IMR-90 (cell line): ENCODE measurements at regions not wholly inside any gene's neighbourhood (a gene's known extent, or its start where the extent isn't known, plus 50 kb on each side); places are given as distances from the start of the nearest gene placed in this dataset.

Experiments
- BHLHE40 ChIP-seq: fragments of 150-350 bp; IDR thresholded peaks from 2 replicates; pipeline ENCODE4 v1.6.1; 2016; ENCODE audit warnings: mild to moderate bottlenecking, low read depth, low read length
- CEBPB ChIP-seq: IDR thresholded peaks from 2 replicates; pipeline ENCODE4 v1.6.1; 2012; ENCODE audit warnings: low read depth, low read length, improper control_type of control experiment
- CHD1 ChIP-seq: IDR thresholded peaks from 2 replicates; pipeline ENCODE4 v1.6.1; 2012; ENCODE audit warnings: low read depth, low read length, improper control_type of control experiment
- CTCF ChIP-seq: conservative IDR thresholded peaks from 2 replicates; pipeline ENCODE4 v1.5.1; 2012; ENCODE audit warnings: mild to moderate bottlenecking, low read depth, low read length, improper control_type of control experiment
- MAFK ChIP-seq: IDR thresholded peaks from 2 replicates; pipeline ENCODE4 v1.6.1; 2012; ENCODE audit warnings: low read depth, low read length, improper control_type of control experiment
- MAZ ChIP-seq: IDR thresholded peaks from 2 replicates; pipeline ENCODE4 v1.6.1; 2012; ENCODE audit warnings: low read depth, mild to moderate bottlenecking, low read length, improper control_type of control experiment, moderate library complexity, borderline replicate concordance
- MXI1 ChIP-seq: IDR thresholded peaks from 2 replicates; pipeline ENCODE4 v1.6.1; 2012; ENCODE audit warnings: low read depth, mild to moderate bottlenecking, low read length, moderate library complexity, borderline replicate concordance
- POLR2A ChIP-seq: IDR thresholded peaks from 2 replicates; pipeline ENCODE4 v1.6.1; 2012; ENCODE audit warnings: mild to moderate bottlenecking, low read depth, low read length
- RAD21 ChIP-seq: IDR thresholded peaks from 2 replicates; pipeline ENCODE4 v1.6.1; 2012; ENCODE audit warnings: low read length, improper control_type of control experiment
- RCOR1 ChIP-seq: IDR thresholded peaks from 2 replicates; pipeline ENCODE4 v1.6.1; 2012; ENCODE audit warnings: mild to moderate bottlenecking, low read length, improper control_type of control experiment; ENCODE audit not compliant: insufficient replicate concordance
- RFX5 ChIP-seq: IDR thresholded peaks from 2 replicates; pipeline ENCODE4 v1.8.0; 2012; ENCODE audit warnings: low read depth, mild to moderate bottlenecking, low read length, moderate library complexity
- SMC3 ChIP-seq: fragments of 150-350 bp; IDR thresholded peaks from 2 replicates; pipeline ENCODE4 v1.6.1; 2016; ENCODE audit warnings: low read depth, mild to moderate bottlenecking, antibody characterized with exemption, low read length, moderate library complexity
- USF2 ChIP-seq: fragments of 150-350 bp; IDR thresholded peaks from 2 replicates; pipeline ENCODE4 v1.6.1; 2017; ENCODE audit warnings: mild to moderate bottlenecking, antibody characterized with exemption, low read length, low read depth
- TF ChIP-seq, protein P1 (sequence below): fragments of 150-350 bp; IDR thresholded peaks from 2 replicates; pipeline ENCODE4 v1.6.1; 2016; ENCODE audit warnings: low read depth, mild to moderate bottlenecking, low read length, moderate library complexity, borderline replicate concordance

GRCh38 chr11:39681428-39681827 is 1778.0 kb downstream of the LRRC4C start:
- TF ChIP-seq RCOR1 (no peak), CTCF (no peak), RFX5 (no peak), POLR2A (no peak), SMC3 (no peak), USF2 (no peak), CEBPB (no peak), CHD1 (no peak), BHLHE40 (no peak), MXI1 (no peak), RAD21 (no peak), MAFK (no peak), MAZ (no peak)
- TF ChIP-seq, protein P1, sequence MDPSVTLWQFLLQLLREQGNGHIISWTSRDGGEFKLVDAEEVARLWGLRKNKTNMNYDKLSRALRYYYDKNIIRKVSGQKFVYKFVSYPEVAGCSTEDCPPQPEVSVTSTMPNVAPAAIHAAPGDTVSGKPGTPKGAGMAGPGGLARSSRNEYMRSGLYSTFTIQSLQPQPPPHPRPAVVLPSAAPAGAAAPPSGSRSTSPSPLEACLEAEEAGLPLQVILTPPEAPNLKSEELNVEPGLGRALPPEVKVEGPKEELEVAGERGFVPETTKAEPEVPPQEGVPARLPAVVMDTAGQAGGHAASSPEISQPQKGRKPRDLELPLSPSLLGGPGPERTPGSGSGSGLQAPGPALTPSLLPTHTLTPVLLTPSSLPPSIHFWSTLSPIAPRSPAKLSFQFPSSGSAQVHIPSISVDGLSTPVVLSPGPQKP = no peak
